MM.1S (cell line): ENCODE measurements at regions not wholly inside any gene's neighbourhood (a gene's known extent, or its start where the extent isn't known, plus 50 kb on each side); places are given as distances from the start of the nearest gene placed in this dataset.

Experiments
- DNase-seq: peaks from one replicate; pipeline ENCODE4 v3.0.0-alpha.2; 2015
- H2AFZ ChIP-seq: fragments of 300-600 bp; sonication (generic); 2 replicates; pipeline ENCODE4 v1.6.0; 2016; ENCODE audit warnings: antibody characterized with exemption, low read length
- H3F3A ChIP-seq: fragments of 300-600 bp; sonication (generic); 2 replicates; pipeline ENCODE4 v1.6.1; 2016; ENCODE audit warnings: mild to moderate bottlenecking, antibody characterized with exemption, low read length, moderate library complexity, mixed read lengths; ENCODE audit not compliant: insufficient read depth
- H3K27ac ChIP-seq: fragments of 300-600 bp; sonication (generic); 2 replicates; pipeline ENCODE4 v1.5.1; 2016; ENCODE audit warnings: mild to moderate bottlenecking, low read length
- H3K27me3 ChIP-seq: fragments of 300-600 bp; sonication (generic); replicated peaks from 2 replicates; pipeline ENCODE4 v1.6.0; 2016; ENCODE audit warnings: low read length; ENCODE audit not compliant: insufficient read depth
- H3K36me3 ChIP-seq: fragments of 300-600 bp; sonication (generic); replicated peaks from 2 replicates; pipeline ENCODE4 v1.6.1; 2016; ENCODE audit warnings: mild to moderate bottlenecking, low read length, mixed read lengths; ENCODE audit not compliant: insufficient read depth
- H3K4me1 ChIP-seq: fragments of 300-600 bp; sonication (generic); 2 replicates; pipeline ENCODE4 v1.6.1; 2016; ENCODE audit warnings: low read length, mixed read lengths
- H3K4me2 ChIP-seq: fragments of 300-600 bp; sonication (generic); 2 replicates; pipeline ENCODE4 v1.6.0; 2016; ENCODE audit warnings: low read depth, low read length
- H3K4me3 ChIP-seq: fragments of 300-600 bp; sonication (generic); 2 replicates; pipeline ENCODE4 v1.5.1; 2016; ENCODE audit warnings: low read length, mixed read lengths
- H3K79me2 ChIP-seq: fragments of 300-600 bp; sonication (generic); 2 replicates; pipeline ENCODE4 v1.6.1; 2016; ENCODE audit warnings: mixed run types, low read length, mixed read lengths
- H3K9ac ChIP-seq: fragments of 300-600 bp; sonication (generic); 2 replicates; pipeline ENCODE4 v1.6.1; 2016; ENCODE audit warnings: low read length, mixed read lengths
- H3K9me2 ChIP-seq: fragments of 300-600 bp; sonication (generic); replicated peaks from 2 replicates; pipeline ENCODE4 v1.6.1; 2016; ENCODE audit warnings: mild to moderate bottlenecking, low read length, mixed read lengths; ENCODE audit not compliant: insufficient read depth
- H3K9me3 ChIP-seq: fragments of 300-600 bp; sonication (generic); replicated peaks from 2 replicates; pipeline ENCODE4 v1.6.1; 2016; ENCODE audit warnings: mild to moderate bottlenecking, low read length, mixed read lengths; ENCODE audit not compliant: insufficient read depth
- H4K20me1 ChIP-seq: fragments of 300-600 bp; sonication (generic); 2 replicates; pipeline ENCODE4 v1.6.1; 2016; ENCODE audit warnings: mild to moderate bottlenecking, low read length, moderate library complexity, mixed read lengths; ENCODE audit not compliant: insufficient read depth
- CTCF ChIP-seq: fragments of 300-600 bp; sonication (generic); IDR thresholded peaks from 2 replicates; pipeline ENCODE4 v1.5.1; 2016; ENCODE audit warnings: antibody characterized with exemption, low read length, mixed read lengths
- EZH2 ChIP-seq: fragments of 300-600 bp; sonication (generic); optimal IDR thresholded peaks from 2 replicates; pipeline ENCODE3; 2017; ENCODE audit warnings: low read depth, mild to moderate bottlenecking, antibody characterized with exemption, low read length, mixed read lengths
- EZH2phosphoT487 ChIP-seq: fragments of 300-600 bp; sonication (generic); IDR thresholded peaks from 2 replicates; pipeline ENCODE4 v1.6.1; 2018; ENCODE audit warnings: antibody characterized with exemption, low read length

- H4K20me1 ChIP-seq: no peaks in the 10 kb centered on the region
- H3K36me3 ChIP-seq: no peaks in the 10 kb centered on the region
- no peaks in the 10 kb centered on the region for H3K4me1 ChIP-seq
- H3K4me2 ChIP-seq: no peak overlapping the region
- no peaks in the 10 kb centered on the region for H3K27me3 ChIP-seq
- no peak overlapping the region for H3K27ac ChIP-seq
- H3K9me2 ChIP-seq: no peaks in the 10 kb centered on the region
- no peaks in the 10 kb centered on the region for H3K9me3 ChIP-seq
- H3F3A ChIP-seq: no peaks in the 10 kb centered on the region
- no peak overlapping the region for H3K4me3 ChIP-seq
- H2AFZ ChIP-seq: no peak overlapping the region
- TF ChIP-seq EZH2: no peak
- H3K79me2 ChIP-seq: no peaks in the 10 kb centered on the region
- H3K9ac ChIP-seq: no peak overlapping the region
- DNase-seq: no peak
Observed at GRCh38 chr1:59089036-59089798, 207.7 kb upstream of the FGGY start.

- Histone ChIP-seq H3K4me1 (no peaks in the 10 kb centered on the region), H3F3A (no peaks in the 10 kb centered on the region), H2AFZ (no peak overlapping the region), H4K20me1 (no peaks in the 10 kb centered on the region), H3K9ac (no peak overlapping the region), H3K4me2 (no peak overlapping the region), H3K27me3 (no peaks in the 10 kb centered on the region), H3K27ac (no peak overlapping the region), H3K9me3 (no peaks in the 10 kb centered on the region), H3K79me2 (no peaks in the 10 kb centered on the region), H3K9me2 (no peaks in the 10 kb centered on the region), H3K36me3 (no peaks in the 10 kb centered on the region), H3K4me3 (no peak overlapping the region)
- DNase-seq: no peak
- TF ChIP-seq EZH2 (no peak), EZH2phosphoT487 (no peak), CTCF (no peak)
Observed at GRCh38 chr1:59089922-59090457, 206.9 kb upstream of the FGGY start.

- Histone ChIP-seq H3K9ac (no peak overlapping the region), H3K36me3 (no peaks in the 10 kb centered on the region), H3K27ac (no peak overlapping the region), H3K79me2 (no peaks in the 10 kb centered on the region), H3K4me1 (no peaks in the 10 kb centered on the region), H3K9me2 (no peaks in the 10 kb centered on the region), H3K27me3 (no peaks in the 10 kb centered on the region), H3F3A (no peaks in the 10 kb centered on the region), H3K9me3 (no peaks in the 10 kb centered on the region), H2AFZ (no peak overlapping the region), H3K4me2 (no peak overlapping the region), H4K20me1 (no peaks in the 10 kb centered on the region), H3K4me3 (no peak overlapping the region)
- DNase-seq: no peak
- TF ChIP-seq EZH2 (no peak), EZH2phosphoT487 (no peak), CTCF (no peak)
Observed at GRCh38 chr1:59092126-59092525, 204.8 kb upstream of the FGGY start.

GRCh38 chr1:59094001-59094400 is 202.9 kb upstream of the FGGY start:
- Histone ChIP-seq H3K27me3 (no peaks in the 10 kb centered on the region), H3K4me3 (no peak overlapping the region), H3F3A (no peaks in the 10 kb centered on the region), H2AFZ (no peak overlapping the region), H3K9ac (no peak overlapping the region), H4K20me1 (no peaks in the 10 kb centered on the region), H3K9me3 (no peaks in the 10 kb centered on the region), H3K4me1 (no peaks in the 10 kb centered on the region), H3K4me2 (no peak overlapping the region), H3K79me2 (no peaks in the 10 kb centered on the region), H3K9me2 (no peaks in the 10 kb centered on the region), H3K27ac (no peak overlapping the region), H3K36me3 (no peaks in the 10 kb centered on the region)
- TF ChIP-seq EZH2 (no peak), EZH2phosphoT487 (no peak), CTCF (no peak)
- no peak for DNase-seq
